GM12873 (cell line): ENCODE measurements at regions not wholly inside any gene's neighbourhood (a gene's known extent, or its start where the extent isn't known, plus 50 kb on each side); places are given as distances from the start of the nearest gene placed in this dataset.

Experiments used
- TF ChIP-seq, protein P1 (sequence below): IDR thresholded peaks from 2 replicates; pipeline ENCODE4 v1.5.1; 2012; ENCODE audit warnings: low read depth, mild to moderate bottlenecking, moderate library complexity, low read length, control low read depth; ENCODE audit not compliant: insufficient read depth; ENCODE audit errors: missing control alignments

DNA sequence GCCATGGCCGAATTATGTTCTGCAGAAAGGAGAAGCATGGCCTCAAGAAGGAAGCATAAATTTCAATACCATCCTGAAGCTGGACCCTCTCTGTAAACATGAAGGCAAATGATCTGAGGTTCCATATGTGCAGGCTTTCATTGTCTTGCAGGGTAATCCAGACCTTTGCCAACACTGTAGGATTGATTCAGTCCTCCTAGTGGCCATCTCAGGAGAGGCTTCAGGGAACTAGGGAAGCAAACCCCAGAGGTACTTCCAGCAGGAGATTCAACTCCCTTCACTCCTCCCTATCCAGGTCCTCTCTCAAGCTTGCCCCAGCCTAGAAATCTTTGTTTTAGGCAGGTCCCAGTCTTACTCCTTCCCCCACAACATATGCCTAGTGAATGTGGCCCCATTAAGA, 99.3 kb upstream of the HCN1 start:
- TF ChIP-seq, protein P1, sequence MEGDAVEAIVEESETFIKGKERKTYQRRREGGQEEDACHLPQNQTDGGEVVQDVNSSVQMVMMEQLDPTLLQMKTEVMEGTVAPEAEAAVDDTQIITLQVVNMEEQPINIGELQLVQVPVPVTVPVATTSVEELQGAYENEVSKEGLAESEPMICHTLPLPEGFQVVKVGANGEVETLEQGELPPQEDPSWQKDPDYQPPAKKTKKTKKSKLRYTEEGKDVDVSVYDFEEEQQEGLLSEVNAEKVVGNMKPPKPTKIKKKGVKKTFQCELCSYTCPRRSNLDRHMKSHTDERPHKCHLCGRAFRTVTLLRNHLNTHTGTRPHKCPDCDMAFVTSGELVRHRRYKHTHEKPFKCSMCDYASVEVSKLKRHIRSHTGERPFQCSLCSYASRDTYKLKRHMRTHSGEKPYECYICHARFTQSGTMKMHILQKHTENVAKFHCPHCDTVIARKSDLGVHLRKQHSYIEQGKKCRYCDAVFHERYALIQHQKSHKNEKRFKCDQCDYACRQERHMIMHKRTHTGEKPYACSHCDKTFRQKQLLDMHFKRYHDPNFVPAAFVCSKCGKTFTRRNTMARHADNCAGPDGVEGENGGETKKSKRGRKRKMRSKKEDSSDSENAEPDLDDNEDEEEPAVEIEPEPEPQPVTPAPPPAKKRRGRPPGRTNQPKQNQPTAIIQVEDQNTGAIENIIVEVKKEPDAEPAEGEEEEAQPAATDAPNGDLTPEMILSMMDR: peak; percentile 37

DNA sequence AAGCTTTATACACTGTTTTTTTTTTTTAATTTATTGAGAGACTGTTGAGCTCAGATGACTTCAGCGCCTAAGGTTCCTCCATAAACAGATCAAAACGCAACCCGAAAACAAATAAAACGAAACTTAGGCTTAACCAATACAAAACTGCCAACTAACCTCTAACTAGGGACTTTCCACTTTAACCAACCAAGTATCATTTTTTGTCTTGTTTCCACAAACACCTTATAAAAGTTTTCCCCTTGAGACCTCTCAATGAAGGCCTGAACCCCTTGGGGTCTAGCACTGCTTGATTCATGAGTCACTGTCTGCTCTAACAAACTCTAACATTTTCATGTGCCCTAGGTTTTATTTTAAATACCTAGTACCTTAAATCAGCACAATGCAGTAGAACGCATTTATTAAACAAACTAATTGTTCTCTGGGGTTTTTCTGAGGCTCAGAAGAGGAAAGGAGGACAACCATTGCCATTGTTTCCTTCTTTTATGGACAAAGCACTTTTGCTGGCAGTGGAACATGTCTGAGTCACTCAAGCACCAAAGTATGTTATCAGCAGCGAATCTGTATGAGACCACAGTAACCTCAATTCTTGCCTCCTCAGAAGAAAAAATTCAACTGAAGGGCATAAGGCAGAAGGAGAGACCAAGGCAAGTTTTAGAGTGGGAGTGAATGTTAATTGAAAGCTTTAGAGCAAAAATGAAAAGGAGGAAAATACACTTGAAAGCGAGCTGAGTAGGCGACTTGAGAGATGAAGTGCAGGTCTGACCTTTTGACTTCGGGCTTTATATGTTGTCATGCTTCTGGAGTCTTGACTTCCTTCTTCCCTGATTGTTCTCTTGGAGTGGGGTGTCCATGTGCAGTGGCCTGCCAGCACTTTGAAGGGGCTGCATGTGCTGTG, 97.7 kb upstream of the HCN1 start:
- TF ChIP-seq, protein P1: no peak

DNA sequence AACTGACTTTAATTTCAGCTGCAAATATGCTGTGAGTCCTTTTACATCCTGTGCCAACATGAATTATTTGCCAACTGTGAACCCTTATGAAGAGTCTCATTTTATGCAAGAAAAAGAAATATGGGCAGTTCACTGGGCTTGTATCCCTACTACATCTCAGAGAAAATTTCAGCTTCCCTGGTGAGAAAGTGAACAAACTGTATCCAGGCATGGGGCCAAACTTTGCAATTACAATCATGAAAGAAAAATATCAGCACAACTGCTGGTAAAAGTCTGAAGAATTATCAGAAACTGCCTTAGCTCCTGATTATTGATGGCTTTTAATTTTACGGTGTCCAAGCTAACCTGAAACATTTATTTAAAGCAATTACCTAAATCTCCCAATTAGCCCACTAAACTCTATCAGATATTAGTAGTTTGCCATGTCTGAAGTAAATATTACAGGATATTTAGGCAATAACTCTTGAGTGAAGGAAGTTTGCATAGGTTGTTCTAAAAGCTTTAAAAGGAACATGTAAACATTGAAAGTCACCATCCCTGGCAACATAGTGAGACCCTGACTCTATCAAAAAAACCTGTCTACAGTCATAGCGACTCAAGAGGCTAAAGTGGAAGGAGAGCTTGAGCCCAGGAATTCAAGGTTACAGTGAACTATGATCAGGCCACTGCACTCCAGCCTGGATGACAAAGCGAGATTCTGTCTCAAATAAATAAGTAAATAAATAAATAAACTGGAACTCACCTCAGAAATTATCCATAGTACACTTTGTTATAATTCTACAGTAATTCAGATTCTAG, 83.9 kb upstream of the HCN1 start:
- TF ChIP-seq, protein P1: no peak

DNA sequence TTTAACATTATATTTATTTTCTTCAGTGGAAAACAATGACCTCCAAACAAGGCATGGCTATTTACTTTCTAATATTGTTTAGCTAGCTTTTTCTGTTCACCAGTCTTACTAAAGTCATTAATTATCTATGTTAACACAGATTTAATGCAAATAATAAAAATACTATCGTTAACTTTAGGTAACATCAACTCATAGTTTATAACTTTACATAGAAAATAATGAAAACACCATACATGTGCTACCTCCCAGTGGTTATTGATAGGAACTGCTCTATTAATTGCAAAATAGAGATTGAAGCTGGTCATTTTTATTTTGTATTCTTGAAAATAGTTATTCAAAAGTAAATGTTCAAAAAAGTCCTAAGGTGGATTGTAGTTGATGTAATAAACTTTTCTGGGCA, 78.3 kb upstream of the HCN1 start:
- TF ChIP-seq, protein P1: peak; percentile 36

DNA sequence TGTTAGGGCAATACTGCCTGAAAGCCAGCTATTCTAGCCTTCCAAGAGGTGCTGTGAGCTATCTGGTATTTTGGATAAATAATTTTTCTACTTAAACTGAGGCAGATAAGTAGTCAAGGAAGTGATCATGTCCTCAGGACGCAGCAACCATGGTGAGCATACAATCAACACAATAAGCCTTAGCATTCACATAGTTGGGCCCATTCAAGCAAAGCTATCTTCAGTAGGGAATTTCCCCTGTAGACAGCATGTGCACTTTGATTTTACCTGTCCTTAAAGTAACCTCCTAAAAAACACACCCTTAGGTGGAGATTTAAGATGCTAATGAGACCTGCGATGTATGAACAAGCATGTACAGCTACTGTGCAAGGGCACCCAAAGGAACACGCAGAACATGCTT, 76.2 kb upstream of the HCN1 start:
- TF ChIP-seq, protein P1: no peak

DNA sequence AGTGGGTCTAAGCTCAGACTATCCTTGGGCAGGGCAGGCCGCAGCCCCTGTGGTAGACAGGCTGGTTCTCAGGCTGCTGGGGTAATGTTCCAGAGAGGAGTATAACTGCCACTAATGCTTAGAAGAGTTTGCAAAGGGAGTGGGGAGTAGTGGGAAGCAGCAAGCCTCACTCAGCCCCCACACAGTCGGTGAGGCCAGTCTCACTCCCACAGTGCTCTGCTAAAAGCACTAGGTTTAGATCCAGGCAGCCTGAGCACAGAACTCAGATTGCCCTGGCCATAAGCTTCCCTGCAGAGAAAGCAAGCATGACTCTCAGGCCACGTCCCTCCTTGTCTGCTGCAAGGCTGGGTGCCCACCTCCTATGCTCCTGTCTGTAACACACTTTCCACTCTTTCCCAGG, 69.4 kb upstream of the HCN1 start:
- TF ChIP-seq, protein P1: no peak

DNA sequence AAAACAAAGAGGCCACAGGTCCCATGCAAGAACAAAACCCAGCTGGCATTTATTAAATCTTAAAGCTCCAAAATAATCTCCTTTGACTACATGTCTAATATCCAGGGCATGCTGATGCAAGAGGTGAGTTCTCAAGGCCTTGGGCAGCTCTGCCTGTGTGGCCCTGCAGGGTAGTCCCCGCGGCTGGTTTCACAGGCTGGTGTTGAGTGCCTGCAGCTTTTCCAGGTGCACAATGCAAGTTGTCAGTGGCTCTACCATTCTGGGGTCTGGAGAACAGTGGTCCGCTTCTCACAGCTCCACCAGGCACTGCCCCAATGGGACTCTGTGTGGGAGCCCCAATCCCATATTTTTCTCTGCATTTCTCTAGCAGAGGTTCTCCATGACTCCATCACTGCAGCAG, 54.4 kb upstream of the HCN1 start:
- TF ChIP-seq, protein P1: no peak
